Amniotic epithelial cell (primary cell): ENCODE measurements at regions not wholly inside any gene's neighbourhood (a gene's known extent, or its start where the extent isn't known, plus 50 kb on each side); places are given as distances from the start of the nearest gene placed in this dataset.

Source experiments
- DNase-seq: peaks from one replicate; pipeline ENCODE4 v3.0.0-alpha.2; 2010; ENCODE audit warnings: low read depth

DNA sequence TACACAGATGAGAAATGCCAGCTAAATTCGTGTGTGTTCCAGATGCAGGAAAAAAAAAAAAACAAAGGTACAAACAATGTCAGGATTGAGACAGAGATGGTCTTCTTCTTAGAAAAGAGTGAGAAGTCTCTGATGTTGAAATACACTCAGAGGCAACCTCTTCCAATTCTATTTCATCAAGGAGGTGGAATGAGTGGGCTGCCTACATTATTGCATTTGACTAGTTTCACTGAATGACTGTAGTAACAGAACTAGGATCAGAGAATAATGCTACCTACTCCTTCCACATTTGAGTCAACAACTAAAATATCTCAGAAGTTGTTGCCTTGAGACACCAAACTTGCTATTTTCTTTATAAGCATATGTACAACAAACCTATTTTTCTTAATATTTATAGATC lies 1332.2 kb upstream of the FLRT2 start:
- peak; percentile 27 for DNase-seq

DNA sequence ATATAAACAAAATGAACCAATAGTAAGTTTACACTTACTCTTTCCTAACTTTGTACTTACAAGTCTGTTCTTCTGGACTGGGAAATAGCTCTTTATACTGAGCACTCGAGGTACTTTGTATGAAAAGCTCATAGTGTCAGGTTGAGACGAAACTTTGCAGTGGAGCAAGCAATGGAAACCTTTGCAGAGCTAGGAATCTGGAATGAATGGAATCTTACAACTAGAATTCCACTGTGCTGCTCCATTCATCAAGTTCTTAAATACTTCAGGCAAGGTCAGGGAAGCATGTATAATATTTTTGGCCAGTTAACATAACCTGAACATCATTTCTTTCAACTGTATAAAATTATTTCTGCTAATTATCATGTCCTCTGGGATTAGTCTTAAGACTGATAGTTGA lies 1327.5 kb upstream of the FLRT2 start:
- DNase-seq = peak; percentile 71

DNA sequence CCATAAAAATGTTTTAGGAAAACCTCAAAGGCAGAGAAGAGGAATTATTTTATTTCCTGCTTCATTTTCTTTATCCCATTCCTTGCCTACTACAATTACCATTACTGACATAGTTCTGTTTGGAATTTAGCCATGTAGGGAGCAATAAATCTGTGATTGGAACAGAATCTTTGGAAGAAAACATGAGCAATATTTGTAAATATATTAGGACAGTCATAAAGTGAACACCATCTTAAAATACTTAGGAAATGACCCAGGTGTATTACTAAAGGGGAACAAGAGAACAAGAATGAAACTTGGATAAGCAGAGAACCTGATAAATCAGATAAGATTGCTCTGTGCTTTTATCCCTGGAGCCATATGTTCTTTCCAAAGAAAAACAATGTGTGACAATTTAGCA lies 1326.0 kb upstream of the FLRT2 start:
- no peak for DNase-seq

DNA sequence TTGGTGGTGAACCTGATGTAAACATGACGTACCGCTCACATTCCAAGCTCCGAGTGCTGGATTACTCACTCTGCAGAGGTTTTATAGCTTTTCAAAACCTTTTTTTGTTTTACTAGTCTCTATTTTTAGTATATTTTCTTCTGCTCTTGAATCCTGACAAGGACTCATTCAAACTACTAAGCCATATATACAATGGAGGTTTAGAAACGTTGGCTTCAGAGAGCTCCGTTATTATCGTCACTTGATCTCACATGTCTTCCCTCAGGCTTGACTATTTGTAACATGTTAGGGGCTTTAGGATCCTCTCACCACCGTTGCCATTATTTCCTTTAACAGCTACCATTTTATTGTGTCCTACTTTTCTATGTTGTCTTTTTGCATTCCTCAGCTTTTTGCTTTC lies 1321.5 kb upstream of the FLRT2 start:
- peak; percentile 18 for DNase-seq

DNA sequence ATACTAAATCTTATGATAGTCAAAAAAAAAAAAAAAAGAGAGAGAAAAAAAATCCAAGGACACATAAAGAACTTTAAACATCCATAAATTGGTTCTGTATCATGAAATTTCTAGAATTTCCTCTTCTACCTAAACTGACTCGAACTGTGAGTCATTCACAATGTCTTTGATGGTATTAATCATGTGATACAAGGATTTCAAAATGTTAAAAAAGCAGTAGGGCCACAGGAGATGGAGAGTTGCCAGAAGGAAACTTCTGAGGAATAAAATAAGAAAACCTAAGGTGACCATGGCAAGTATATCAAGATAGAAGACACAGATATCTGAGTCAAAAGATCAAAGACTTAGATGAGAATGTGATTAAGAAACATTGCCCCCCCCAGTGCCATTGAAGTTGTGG lies 1320.9 kb upstream of the FLRT2 start:
- DNase-seq = peak; percentile 32

DNA sequence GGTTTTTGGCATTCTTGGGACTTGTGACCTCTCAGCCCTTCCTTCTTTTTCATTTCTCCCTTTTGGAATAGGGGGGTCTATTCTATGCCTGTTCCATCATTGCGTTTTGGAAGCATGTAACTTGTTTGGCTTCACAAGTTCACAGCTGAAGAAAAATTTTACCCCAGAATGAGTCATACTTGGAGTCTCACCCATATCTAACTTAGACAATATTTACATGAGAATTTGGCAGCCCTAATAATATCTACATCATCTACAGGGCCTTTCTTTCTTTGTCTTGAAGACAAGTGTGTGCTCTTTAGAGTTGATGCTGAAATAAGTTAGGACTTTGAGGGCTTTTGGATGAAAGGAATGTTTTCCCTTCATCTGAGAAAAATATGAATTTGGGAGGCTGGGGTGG lies 1312.9 kb upstream of the FLRT2 start:
- no peak for DNase-seq

DNA sequence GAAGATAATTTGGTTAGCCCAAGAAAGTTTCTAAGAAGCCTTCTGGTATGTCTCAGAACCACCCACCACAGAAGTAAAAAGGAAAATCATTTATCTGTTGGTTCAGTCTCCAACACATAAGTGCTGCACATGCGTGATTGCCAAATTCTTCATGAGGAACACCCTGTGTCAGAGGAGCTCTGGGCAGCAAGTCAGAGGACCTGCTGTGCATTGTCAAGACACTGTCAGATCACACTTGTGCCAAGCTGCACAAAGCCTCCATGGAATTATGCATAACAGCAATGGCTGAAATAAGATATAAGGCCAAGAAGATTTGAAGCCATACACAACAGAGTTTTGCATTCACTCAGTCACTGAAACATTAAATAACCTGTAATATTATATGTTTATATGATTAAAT lies 1304.7 kb upstream of the FLRT2 start:
- DNase-seq = peak; percentile 64

DNA sequence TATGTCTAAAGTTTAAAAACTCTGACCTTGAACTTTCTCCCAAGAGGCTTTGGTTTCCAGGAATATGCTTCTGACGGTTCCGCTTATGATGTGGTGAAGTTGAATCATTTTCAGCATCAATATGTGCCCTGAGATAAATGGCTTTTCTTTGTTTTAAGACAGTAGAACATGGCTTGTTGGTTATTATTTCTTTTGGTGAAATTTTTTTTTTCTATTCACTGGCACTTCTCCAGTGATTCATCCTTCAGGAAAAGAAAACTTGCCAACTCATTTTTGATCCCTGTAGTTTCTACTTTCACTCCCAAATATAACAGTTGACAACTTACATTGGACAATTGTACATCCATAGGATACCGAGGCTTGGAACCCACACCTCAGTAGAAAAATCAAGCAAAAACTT lies 1301.2 kb upstream of the FLRT2 start:
- peak; percentile 21 for DNase-seq

DNA sequence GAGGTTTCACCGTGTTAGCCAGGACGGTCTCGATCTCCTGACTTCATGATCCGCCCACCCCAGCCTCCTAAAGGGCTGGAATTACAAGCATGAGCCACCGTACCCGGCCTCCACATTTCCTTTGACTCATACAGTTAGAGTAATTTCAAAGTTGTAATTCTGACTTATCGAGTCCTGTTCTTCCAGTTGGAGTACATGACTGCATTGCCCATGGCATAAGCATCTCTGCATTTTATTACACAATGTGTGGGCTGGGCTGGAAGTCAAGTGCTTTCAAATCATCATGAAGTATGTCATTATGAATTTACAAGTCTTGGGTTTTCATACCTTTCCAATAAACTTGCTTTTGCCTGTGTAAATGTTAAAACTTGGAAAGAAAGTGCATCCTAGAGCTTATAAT lies 1295.7 kb upstream of the FLRT2 start:
- DNase-seq = peak; percentile 60

DNA sequence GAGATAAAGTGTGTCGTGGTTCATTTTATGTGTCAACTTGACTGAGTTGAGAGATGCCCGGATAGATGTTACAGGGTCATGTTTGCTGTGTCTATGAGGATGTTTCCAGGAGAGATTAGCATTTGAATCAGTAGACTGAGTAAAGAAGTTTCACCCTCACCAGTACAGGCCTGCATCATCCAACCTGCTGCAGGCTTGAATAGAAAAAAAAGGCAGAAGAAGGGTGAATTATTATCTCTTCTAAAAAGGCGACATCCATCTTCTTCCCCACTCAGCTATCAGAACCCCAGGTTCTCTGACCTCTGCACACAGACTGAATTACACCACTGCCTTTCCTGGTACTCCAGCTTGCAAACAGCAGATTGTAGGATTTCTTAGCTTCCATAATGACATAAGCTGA lies 1293.7 kb upstream of the FLRT2 start:
- no peak for DNase-seq

DNA sequence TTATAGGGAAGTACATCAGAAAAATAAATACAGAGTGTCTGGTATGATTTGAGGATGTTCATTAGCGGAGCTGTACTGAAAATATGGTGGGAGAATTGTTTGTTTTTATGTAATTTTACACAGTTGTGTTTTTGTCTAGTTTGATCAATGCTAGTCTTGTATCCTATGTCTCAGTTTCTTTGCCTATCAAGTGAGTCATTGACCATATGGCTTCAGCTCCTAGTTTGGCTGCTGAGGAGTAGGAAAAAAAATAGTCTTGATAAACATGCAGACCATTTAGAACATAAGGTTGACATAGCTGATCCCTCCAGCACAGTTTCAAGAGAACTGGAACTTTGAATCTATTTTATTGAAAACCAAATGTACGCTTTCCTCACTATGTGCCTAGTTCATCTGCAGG lies 1292.1 kb upstream of the FLRT2 start:
- peak; percentile 31 for DNase-seq

DNA sequence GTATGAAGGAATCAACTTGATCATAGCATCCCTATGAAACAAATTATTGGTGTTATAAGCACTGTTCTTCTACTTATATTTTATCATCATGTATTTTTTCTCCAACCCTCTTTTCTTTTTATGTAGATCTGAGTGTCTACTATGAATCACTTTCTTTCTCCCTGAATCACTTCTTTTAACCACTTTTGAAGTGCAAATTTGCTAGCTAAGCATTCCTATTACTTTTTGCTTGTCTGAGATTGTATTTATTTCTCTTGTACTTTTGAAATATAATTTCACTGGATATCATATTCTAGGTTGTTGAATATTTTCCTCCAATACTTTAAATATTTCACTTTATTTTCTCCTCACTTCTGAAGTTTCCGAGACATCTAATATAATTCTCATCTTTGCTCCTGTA lies 1282.3 kb upstream of the FLRT2 start:
- no peak for DNase-seq

DNA sequence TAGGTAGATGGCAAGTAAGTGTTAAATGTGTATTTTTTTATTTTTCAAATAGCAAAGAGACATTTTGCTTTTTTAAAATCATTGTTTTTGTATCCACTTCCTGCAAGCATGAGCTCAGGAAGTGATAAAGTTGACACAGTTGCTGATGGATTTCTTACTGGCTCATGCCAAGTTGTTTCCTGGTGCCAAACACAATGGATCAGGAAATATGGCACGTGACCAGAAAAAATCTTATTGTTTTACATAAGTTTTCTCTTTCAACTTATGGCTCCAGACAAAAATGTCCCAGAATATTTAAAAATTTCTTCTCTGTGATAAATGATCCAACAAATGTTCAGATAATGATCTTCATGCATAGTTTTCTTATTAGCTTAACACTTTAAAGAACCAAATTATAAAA lies 1279.1 kb upstream of the FLRT2 start:
- DNase-seq = no peak

DNA sequence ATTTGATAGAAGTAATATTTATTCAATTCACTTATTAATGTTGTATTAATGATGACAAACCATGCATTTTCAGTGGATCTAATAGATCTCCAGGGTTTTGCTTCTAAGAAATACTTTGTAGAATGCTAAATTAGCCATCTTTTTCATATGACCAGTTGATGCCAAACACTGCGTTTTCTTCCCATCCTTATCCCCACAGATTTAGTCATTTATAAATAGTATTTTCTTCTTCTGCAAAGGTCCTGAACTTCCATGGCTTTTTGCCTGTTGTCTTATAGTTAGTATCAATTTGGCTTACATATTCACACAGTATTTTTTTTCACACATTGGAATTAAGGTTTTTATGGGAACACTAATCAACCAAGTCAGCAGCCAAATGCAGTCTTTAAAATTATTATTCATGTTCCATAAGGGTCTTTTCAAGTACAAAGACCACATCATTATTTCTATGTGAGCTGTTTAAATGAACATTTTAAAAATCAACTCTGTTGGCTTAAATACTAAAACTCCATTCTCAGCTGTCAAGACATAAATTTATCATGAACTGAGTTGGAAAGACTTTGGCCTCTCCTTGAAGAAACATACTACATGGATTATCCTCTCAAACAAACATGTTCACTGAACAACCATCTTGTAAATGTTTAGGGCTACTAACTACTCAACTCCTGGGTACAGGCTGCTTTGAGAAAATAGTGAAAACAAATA lies 1278.4 kb upstream of the FLRT2 start:
- DNase-seq = no peak

DNA sequence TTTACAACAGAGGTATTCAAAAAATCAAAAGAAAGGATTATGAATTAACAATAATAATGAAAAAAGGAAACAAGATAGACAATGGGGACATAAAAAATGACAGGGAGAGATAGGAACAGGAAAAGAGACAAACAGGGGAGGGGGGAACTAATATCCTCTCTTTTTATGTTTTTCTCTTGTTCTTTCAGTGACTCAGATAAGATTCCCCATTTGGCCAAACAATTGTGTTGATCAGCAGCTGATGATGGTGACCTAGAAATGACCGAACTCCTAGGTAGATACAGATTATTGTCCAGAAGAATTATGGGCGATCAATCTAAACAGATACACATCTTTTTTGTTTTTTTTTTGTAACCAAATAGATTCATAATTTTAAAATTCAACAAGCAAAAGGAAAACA lies 1277.2 kb upstream of the FLRT2 start:
- no peak for DNase-seq

DNA sequence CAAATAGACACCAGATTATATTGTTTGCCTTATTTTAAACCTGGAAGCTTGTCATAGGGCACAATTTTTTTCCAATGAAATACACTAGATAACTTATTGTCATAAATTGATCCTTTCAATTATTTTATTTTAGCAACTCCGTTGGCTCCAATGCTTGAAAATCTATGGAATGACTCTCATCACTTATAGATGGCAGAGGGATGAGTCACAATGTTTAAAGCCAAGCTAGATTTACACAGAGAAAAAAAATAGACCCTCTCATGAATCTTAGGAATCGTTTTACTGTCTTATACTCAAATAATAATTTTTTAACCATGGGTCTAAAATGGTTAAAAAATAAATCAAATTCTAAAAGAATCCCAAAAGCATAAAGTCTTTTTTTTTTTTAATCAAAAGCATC lies 1276.6 kb upstream of the FLRT2 start:
- no peak for DNase-seq

DNA sequence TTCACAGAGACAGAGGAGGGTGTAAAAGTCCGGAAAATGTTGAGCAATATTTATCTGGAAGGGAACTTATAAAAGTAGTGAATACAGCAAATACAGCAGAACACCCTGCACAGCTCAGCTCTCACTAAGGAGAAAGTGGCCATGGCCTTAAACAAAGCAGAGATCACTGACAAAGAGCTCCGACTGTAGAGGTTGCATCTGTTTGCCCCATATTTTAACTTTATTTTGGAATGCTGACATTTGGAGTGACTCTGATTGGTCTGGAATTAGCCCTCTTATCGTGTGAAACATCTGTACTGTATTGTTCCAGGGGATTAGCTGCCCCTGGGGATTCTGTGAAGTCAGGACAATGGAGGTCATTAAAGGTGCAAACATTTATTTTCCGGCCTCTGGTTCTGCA lies 1275.7 kb upstream of the FLRT2 start:
- peak; percentile 63 for DNase-seq

DNA sequence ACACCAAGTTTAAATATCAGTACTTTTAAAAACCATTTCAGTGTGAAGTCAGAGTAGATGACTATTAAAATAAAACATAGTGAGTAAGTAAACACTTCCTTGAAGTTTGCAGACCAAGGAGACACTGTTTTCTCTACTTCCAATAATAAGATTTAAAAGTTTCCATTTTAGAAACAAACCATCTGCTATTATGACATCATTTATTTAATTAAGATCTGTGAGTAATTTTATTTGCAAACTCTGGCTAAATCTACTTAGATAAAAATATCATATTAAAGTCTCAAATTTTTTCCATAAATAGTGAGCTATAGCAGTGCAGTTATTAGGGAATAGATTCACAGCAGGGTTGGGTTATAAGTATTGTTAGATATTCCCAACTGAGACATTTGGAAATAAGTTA lies 1267.0 kb upstream of the FLRT2 start:
- no peak for DNase-seq

DNA sequence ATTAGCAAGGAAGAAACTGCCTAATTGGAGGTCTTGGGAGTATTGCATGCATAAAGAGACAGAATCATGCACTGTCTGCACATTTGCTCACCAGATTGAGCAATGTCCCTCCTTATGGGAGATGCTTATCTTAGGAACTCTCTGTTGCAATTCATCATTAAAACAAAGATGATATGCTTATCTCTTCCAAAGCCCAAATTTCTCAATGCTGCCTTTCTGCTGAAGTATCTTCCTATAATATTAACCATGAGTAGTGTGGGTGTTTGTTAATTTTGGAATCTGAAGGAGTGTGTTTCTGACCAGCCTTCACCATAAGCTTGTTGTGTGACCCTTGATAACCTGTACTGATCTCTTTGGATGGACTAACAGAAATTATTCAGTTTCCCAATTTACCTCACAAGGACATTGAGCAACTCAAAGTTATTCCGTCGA lies 1257.6 kb upstream of the FLRT2 start:
- peak; percentile 100 for DNase-seq

DNA sequence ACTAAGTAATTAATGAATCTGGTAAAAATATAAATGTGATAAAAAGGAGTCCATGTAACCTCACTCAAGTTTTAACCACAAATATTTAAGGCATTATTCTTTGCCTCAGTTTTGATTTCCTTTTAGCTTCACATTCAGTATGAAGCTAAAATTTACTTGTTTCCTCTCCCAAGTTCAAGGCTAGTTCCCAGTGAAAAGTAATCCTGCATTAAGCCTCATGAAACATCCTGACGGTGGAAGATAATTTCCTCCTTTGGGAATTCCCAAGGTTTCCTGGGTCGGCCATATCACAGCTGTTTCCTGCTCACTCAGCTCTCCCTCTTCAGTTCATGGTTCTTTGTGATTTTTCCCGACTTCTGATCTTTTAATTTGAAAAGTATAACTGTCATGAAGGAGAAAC lies 1256.8 kb upstream of the FLRT2 start:
- DNase-seq = peak; percentile 90

DNA sequence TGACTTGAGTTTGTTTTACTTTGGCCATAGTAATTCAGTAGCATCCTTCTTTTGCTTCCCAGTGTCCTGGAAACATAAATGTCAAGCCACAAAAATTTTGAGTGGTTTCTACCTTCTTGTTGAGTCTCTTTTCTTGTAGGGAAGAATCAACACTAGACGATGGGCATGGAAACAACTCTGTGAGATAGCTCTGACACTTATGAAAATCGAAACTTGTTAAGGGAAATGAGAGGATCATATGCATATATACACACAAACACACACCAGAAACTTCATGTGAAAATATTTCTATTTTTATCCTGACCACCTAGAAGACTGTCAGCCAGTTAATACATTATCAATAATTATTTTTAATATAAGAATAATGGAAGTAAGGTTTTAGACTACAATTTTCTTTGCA lies 1247.3 kb upstream of the FLRT2 start:
- no peak for DNase-seq

DNA sequence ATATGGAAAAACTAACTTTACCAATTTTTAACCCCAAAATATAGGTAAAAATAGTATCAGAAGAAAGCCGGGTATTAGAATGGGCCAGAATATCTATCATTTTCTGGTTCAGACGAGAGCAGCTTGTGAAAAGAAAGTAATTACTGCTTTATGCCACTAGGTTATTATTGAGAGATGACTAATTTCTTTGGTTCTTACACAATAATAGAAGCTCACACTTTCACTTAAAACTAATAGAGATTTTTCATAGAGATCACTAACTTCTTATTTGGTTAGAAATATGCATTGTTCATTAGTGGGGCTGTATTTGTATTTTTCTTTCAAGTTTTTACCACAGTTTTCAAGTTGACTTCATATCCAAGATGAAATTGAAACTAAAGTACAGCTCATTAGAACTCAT lies 1241.2 kb upstream of the FLRT2 start:
- peak; percentile 8 for DNase-seq

DNA sequence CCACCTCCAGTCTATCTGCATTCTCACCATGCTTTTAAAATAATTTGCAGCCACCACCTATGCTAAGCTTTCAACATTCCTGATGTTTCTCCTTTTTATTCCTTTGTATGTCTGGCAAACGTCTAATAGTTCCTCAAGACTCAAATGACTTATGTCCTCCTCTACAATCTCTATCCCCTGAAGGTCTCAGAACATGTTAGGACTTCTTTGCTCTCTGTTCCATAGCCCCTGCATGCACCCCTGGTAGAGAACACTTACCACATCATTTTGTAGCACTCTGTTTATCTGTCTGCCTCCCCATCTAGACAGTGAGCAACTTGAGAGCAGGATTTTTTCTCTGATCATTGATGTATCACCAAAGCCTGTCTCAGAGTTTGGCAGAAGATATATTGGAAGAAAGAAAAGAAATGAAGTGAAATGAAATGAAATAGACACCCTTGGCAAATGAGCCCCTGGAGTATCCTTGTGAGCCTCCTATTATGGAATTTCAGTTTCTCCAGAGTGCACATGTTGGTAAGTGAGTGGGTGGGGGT lies 1231.2 kb upstream of the FLRT2 start:
- no peak for DNase-seq

DNA sequence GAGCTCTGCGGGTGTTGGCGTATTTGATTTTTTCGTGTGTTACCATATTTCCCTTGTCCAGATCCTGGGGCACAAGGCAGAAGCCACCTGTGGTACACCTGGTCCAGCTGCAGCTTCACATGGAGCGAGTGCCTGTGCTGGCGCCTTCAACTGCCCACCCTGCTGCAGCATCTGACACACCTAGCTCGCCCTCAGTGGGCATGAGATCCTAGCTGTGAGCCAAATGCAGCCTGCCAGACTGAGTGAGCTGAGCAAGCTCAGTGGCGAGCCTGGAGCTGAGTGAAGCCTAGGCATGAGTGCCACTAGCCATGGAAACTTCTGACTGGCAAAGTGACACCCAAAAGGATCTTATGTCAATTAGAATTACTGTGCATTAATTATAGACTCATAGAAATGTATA lies 1226.8 kb upstream of the FLRT2 start:
- no peak for DNase-seq
